NCI-H1436 (cell line): ENCODE measurements at regions not wholly inside any gene's neighbourhood (a gene's known extent, or its start where the extent isn't known, plus 50 kb on each side); places are given as distances from the start of the nearest gene placed in this dataset.

ENCODE experiments used
- DNase-seq: peaks from one replicate; lab custom pipeline; 2025; lab: John Stamatoyannopoulos, UW

DNA sequence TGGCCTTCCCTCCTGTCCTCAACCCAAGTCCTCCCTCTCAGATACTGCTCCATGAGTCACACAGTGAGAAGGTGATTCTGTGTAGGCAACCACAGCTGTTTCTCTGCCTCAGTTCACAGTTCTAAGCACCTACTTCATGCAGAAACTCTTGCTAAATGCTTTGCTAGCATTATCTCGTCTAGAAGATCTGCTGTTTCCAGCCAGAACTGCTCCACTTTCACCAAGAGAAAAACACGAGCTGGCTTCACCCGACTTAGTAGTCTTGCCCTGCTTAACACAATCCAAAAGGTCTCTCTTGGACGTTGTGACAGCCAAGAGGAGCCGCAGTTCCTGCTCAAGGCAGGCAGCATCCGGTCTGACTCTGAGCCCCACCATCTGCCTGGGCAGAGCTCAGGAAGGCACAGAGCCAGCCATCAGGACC lies 272.1 kb downstream of the UACA start:
- DNase-seq = no peak

DNA sequence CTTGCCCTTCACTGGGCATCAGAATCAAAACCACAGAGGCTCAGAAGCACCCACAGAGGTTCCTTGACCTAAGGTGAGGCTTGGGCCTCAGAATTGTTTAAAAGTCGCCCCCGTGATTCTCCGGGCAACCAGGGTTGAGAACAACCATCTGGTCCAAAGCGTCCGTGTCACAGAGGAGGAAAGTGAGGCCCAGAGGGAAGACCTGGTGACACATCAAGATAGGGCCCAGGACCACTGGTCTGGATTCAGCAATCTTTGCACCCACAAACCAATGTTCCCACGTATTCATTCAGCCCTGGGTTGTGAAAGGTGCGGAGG lies 272.6 kb downstream of the UACA start:
- no peak for DNase-seq

DNA sequence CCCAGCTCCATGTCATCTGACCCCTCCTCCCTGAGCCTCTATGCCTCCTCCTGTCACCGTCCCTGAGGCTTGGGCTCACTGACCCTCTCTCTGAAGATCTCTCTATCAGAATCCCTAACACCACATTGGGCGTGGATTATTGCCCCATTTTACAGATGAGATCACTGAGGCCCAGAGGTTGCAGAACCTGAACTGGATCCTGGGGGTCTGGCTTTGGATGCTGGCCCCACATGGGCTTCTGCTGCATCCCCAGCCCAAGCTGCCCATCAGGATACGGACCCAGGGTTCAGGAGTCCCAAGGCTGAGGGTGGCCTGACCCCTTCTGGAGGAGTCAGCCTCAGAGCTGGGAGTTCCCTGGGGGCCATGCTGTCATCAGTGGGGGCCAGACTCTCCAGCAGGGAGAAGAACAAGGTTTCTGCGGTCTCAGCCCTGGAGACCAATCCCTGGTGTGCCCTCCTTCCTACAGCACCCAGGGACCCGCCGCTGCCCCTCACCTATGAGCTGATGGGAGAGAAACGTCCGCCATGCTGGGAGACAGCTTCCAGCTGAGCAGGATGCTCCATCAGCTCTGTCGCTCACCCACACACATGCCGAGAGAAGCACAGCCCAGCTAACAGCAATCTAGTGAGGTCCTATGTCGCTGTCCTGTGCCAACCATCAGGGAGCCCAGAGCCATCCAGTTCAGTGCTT lies 273.1 kb downstream of the UACA start:
- no peak for DNase-seq

DNA sequence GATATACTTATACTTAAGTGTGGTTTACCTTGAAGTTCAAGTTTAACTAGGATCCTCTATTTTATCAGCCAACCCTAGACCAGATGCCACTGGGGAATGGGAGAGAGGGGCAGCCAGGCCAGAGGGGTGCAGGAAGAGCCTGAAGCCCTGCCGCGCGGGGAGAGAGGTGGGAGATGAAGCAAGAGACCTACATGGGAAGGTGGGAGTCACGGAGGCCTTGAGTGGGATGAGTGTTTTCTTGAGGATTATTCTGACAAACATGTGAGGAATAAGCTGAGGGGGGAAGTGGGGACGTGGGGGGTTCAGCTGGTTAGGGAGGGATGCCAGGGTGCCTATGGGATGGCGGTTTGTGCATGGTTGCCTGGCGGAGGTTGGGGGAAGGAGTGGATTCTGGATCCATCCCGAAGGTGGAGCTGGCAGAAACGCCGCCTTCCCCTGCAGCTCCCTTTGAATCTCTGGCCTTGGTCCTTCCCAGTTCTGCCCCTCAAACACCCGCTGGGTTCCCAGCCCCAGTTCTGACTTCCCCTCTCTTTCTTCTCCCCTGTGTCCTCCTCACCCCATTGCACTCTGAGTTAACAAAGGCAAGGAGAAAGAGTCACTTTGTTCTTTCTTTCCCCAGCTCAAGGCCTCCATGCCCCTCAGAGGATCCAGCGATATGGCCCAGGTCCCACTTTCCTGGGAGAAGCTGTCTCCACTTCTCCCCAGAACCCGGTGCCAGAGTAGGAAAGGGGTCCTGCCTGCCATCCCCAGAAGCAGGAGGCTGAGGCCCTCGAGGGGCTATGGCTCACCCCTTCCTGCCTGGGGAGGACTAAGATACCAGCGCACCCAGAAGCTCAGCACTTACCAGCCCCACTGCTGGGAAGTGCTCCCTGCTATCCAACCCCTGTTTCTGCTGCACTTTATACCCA lies 274.2 kb downstream of the UACA start:
- no peak for DNase-seq

DNA sequence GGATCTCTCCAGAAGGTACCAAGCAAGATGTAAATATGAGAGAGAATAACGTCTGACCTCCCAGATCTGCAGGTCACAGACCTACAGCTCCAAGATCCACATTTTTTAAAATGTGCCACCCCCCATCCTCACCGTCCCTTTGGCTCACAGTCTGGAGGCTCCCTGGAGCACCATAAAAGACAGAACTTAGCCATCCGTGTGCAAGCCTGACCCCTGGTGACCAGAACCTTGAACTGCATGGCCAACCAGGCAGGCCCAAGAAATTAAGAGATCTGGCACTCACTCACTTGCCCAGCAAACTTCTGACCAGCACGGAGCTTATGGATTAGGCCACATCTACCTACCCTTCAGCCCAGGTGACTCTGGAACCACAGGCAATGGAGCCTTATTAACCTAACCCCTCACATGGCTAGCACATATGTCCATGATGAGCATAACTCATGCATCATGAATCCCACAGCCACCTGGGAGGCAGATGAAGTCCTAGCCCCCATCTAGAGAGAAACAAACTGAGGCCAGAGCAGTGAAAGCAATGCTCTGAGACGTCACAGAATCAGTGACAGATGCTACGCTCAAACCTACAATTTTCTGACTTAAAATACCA lies 275.3 kb downstream of the UACA start:
- DNase-seq = peak; percentile 52

DNA sequence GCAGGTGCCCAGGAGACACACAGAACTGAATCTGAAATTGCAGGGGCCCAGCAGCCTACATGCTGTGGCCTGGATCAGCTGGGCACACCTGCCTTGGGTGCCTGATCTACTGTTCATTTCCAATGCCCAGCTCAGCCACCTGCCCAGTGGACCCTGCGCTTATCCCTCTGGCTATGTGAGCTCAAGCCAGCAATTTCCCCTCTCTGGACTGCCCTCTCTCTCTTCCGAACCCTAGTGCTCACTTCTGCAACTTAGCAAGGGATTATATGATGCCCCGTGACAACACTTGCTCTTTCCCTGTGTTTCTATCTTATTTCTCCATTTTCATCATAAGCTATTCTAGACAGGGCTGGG lies 276.0 kb downstream of the UACA start:
- DNase-seq = no peak

DNA sequence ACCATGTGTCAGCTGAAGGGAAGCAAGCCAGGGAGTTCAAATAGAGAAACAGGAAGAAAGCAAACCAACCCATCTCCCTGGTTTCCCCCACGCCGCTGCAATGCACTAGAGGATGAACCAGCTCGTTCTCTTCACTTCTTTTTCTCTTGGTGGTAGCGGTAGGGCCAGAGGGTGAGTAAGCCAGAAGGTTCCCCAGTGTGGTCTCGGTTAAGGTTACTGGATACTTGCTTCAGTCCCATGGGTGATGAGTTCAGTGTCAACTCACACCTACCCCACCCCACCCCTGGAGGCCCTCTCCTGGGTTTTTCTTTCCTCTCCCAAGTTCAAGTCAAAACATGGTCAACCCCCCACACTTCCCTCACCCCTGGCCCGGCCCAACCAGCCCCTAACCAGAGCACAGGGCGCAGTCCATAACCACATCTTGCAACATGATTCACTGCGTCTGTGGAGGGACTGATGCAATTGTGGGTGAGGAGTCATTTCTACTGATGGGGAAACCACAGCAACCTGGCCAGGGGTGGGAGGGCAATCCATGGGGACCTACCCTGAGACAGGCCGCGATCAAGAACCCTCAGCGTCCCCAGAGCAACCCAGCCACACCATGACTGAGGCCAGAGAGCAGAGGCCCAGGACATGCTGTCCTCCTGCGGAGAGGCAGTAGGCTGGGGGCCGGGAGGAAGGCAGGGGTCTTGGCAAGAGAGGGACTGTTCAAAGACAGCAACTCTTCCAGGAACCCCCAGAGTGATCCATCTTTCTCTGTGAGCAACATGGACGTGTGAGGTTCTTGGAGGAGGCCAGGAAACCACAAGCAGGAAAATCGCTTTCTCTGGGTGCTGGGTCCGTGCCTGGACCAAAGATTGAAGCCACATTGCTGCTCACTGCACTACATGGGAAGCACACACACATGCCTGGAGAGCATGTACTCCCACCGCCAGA lies 276.6 kb downstream of the UACA start:
- no peak for DNase-seq

DNA sequence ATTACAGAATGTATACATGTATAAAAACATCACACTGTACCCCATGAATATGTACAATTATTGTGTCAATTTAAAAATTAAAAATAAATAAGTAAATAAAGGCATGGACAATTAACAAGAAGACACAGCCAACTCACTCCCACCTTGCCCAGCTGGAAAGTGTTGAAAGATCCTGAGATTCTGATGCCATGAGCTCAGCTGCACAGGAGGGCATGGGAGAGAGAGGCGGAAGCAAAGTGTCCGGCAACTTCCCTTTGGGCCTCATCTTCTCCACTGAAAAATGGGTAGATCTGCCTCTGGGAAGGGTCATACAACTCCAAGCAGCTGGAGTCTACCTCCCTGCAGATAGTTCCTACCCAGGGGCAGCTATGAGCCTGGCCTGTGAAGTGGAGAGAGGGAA lies 277.3 kb downstream of the UACA start:
- DNase-seq = no peak

DNA sequence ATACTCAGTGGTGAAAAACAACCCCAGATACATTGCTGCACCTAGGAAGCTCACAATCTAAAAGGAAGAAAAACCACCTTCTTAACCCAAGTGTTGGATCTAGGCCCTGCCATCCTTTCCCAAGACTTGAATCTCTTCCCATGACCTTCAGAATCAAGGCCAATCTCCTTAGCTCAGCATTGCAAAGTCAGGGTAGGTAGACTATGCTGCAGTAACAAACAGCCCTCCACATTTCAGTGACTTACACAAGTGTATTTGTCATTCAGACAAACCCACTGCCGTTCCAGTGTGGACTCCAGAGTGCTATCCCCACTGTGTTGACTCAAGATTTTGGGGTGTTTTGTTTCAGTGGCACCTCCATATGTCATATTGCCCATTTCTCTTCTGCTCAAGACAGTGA lies 278.4 kb downstream of the UACA start:
- no peak for DNase-seq

DNA sequence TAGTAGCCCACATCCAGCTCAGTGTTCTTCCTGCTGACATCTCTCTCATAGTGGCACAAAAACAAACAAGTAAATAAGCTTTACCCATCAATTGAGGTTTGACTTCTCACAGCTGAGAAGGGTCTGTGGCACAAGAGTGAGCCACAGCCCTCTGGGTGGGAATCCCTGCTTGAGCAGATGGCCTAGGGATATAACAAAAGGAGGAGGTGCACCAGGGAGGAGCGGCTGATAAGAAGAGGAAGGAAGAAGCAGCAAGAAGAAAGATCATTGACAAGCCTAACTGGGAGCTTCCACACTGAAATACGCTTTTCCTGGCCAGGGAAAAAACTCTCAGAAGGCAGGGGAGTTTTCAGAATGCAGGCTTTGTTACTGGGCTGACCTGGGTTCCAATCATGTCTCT lies 279.8 kb downstream of the UACA start:
- DNase-seq = no peak

DNA sequence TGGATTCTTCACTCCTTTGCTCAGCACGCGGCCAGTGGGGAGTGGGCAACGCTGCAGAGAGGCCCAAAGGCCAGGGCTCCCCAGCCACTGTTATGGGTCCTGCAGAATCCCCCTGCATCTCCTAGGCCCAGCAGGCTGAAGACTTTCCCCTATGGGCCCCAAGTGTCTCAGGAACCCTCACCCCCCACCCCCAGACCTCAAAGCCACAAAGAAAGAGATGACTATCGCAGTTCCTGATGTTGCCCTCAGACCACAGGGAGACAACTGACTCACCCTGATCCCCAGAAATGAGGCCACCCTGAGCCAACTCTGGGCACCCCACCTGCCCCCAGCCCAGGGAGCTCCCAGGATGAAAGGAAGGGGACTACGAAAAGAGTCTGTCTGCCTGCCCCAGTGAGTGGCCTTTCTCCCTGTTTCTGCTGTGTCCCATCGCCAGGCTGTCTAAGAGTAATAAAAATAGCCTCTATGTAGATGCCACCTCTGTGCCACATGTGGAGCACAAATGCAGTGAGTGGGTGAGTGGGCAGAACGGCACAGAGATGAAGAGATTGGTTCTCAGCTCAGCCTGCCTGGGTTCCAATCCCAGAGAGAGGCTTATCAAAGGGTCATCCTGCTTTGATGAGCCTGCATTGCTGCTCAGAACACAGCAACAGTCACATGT lies 283.0 kb downstream of the UACA start:
- no peak for DNase-seq

DNA sequence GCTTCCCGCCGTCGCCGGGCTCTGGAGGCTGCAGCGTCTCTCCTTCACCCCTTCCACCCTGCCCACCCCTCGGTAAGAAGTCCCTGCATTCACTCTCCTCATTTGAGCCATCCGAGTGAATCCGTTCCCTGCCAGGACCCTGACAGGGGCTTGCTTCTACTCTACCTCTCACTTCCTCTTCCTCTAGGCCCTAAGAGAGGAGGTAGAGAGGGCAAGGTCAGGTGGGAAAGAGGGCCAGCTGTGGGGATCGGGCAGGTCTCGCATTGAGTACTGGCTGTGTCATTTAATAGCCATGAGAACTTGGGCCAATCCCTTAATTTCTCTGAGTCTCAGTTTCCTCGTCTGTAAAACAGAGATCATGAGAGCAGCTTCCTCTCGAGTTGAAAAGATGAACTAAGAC lies 283.6 kb downstream of the UACA start:
- DNase-seq = no peak

DNA sequence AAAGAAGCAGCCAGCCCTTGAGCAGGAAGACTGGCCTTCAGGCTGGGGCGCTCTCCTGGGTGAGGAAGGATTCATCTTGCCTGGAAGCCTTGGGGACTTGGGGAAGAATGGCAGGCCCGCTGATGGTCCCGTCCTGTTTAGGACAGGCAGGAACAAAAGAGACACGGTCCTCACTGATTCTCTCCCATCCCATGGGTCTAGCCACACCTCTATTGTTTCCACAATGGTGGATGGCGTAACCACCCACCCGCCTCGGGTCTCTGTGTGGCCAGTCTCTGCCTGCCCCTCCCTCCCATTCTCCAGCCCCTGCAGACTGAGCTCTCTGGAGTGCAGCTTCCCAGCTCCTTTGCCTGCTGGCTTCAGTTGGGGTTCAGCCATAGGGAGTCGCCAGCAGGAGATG lies 284.3 kb downstream of the UACA start:
- DNase-seq = no peak

DNA sequence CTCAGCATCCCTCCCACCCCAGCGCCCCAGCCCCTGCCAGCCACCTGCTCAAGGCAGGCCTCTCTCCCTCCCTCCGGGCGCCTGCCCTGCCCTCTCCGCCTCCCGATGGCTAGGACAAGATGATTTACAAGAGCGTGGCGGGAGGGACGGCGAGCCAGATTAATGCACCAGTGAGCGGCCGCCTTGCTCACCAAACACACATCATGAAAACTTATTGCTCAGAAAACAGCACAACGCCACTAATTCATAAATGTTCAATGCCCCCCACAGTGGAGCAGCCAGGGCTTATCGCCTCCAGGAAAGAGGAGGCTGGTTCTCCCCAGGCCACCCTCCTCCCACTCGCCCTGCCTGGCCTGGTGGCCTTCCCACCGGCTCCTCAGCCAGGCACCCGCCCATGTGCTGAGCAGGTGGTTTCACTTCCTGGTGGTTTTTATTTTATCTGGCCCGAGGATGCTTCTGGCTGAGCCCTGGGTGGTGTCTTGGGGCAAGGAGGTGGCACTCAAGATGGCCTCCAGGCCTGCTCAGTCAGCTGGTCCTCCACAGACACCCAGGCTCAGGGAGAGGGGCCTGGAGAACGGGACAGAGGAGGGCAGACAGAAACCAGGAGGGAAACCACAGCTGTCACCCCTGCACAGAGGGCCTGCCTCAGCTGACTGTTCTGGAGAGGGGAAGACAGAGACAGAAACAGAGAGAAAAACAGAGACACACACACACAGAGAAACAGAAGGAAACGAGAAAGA lies 284.9 kb downstream of the UACA start:
- DNase-seq = no peak

DNA sequence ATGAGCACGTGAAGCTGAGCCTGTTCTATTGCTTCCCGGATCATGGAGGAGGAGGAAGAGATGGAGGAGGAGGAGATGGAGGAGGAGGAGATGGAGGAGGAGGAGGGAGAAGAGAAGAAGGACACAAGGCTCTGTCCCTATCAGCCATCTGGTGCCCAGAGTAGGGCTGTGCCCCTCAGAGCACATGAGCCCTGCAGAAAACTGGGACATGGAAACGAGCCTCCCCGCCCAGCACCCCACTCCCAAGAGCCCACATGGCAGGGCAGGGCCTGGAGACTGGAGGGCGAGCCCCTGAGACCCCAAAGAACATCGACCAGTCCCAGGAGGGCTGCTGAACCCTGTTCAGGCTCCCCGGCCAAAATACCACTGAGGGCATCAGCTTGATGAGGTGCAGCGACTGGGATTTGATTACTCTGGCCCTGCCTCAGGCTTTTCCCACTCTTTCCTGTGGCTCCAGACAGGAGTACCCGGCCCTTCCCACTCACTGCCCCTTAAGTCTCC lies 285.6 kb downstream of the UACA start:
- DNase-seq = no peak

DNA sequence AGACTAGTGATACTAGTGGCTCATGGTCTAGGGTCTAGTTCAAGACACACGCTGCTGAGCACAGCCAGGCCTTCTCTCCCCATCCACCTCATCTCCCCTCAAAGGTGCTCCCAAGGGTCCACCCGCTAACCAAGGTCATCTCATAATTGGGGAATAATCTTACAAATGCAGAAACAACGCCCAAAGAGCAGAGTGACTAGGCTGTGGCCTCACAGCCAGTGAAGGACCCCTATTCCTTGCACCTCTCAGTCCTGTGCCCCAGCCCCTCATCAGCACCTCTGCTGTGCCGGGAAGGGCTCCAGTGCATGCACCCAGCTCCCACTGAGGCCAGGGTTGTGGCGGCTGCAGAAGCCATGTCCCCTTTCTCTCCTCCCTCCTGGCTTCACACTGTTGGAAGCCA lies 286.9 kb downstream of the UACA start:
- DNase-seq = no peak

DNA sequence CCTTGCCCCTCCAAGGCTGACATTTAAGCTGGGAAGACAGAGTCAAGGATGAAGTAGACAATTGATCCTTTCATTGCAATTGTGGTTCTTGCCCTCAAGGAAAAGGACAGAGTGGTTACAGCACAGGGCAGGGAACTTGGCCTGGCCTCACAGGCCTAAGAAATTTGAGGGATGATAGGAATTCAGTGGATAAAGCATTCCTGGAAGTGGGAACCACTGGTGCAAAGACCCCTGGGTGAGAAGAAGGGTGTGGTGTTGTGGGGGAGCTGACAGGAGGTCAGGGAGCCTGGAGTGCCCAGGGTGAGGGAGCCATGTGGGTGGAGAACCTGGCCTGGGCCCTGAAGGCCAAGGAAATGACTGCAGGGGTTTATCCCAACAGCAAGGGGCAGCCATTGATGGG lies 287.4 kb downstream of the UACA start:
- no peak for DNase-seq

DNA sequence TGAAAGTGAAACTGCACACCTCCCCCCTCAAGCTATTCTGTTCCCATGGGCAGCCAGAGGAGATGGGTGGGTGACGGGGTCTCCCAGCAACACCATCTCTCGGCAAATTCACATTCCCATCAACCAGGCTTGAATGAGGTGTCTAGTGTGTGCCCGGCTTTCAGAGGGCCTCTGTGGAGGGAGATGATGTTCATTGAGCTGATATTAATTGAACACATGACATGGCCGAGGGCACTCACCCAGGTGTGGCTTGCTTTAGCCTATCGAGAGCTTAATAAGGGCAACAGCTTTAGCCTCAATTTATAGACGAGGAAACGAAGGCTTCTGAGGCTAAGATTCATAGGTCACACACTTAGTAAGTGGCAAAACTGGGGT lies 288.0 kb downstream of the UACA start:
- DNase-seq = no peak

DNA sequence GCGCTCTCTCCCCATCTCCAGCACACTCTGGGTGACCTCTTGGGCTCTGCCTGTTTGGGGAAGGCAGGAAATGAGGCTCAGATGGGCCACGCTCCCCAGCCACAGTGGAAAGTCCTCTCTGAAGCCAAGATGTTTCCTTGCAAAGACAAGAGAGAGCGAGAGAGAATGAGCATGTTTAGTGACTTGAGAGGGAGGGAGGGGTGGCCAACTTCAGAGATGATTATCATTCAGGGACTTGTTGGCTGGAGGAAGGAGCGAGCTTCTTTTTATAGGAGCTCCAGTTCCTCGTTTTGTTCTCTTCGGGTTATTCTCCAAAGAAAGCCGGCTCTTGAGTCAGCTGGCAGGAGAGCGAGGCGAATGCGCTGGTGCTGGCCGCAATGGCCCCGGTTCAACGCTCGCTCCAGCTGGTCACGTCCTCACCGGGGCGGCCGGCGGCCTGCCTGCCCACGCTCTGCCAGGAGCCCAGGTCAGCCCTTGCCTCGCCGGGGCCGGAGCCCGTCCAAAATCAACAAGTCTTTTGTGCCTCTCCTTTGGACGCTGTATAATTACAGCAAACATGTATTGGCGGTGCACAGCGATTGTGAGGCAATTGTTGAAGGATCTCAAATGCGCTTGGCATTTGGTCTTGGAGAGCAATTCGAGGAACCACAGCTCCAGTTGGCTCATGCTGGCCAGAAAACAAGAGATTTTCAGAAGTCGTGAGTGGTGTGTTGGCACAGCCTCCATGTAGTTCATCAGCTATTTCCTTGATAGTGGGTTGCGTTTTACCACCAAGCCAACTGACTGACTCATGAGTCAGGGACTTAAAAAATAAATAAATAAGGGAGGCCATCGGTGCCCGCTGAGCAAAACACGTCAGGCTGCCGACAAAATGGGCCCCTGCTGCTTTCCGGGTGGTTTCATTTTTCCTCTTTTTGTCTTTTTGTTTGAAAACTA lies 288.6 kb downstream of the UACA start:
- DNase-seq = no peak
